Pulmonary artery endothelial cell (primary cell): ENCODE measurements at regions not wholly inside any gene's neighbourhood (a gene's known extent, or its start where the extent isn't known, plus 50 kb on each side); places are given as distances from the start of the nearest gene placed in this dataset.

Experiments used
- DNase-seq: peaks from one replicate; pipeline ENCODE4 v3.0.0-alpha.2; 2011; ENCODE audit warnings: low read depth, low spot score

DNA sequence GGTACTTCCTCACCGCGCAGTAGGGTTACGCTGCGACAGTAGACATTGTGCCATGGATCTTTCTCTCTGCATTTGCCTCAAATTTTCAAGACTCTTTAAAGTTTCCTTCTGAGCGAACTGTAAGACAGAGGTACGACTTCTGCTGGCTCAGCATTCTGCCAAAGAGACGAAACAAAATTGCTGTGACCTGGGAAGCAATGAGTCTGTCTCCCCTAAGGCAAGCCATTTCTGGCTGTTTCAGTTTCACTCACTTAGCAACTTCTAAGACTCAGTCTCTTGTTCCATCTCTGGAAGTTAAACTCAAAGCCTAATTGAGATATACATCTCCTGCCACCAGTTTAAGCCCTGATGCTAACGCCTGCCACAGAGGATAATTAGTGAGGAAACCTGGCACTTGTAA is 510.9 kb upstream of the DAB1 start:
- DNase-seq: no peak

DNA sequence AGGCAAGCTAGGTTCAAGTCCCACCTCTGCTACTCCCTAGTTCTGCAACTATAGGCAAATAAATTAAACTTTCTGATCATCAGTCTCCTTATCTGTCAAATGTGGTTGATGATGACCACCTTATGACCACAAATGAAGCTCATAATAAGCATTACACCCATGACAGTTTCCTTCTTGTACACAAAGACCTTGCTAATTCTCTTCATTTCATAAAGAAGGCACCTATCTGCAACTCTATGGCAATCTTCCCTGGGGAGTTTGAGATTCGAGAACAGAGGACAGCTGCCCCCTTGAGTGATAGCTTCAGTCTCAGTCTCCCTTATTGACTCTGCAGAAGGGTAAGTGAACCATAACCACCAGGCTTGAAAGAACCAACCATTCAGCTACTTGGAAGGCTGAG is 503.1 kb upstream of the DAB1 start:
- no peak for DNase-seq

- DNase-seq: no peak
Measured at GRCh38 chr1:57926025-57926552, 502.2 kb upstream of the DAB1 start.

DNA sequence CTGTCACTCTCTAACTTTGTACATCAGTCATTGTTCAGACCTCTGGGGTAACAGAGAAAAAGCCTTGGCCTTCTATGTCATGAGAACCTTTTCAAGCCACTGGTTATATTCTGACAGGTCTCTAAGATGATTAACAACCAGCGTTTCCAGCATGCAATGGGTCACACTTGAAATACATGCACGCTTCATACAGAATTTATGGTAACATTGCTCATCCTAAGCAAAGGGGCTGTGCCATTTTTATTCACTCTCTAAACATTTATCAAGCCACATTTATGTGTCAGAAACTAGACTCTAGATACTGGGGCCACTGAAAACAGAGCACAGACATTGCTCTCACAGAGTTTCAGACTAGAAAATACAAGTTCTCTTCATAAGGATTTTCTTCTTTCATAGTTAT is 501.4 kb upstream of the DAB1 start:
- DNase-seq: no peak

- DNase-seq: no peak
Measured at GRCh38 chr1:57922130-57922529, 498.3 kb upstream of the DAB1 start.

DNA sequence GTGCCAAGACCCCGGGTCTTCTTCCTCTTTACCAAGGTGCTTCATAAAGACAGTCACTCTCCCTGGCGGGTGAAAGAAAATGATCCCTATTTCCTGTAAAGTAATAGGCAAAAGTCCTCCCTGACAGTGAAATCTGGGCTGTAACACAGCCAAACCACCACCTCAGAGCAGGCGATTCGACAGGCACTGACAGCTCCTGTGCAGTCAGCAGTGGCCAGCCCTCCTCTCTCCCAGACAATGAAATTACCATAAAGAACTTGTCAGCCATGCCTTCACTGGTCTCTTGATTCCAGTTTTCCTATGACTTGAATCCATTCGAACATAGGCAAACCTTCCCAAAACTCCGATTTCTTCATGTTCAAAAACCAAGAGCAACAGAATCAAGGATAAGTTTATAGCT is 492.2 kb upstream of the DAB1 start:
- no peak for DNase-seq

DNA sequence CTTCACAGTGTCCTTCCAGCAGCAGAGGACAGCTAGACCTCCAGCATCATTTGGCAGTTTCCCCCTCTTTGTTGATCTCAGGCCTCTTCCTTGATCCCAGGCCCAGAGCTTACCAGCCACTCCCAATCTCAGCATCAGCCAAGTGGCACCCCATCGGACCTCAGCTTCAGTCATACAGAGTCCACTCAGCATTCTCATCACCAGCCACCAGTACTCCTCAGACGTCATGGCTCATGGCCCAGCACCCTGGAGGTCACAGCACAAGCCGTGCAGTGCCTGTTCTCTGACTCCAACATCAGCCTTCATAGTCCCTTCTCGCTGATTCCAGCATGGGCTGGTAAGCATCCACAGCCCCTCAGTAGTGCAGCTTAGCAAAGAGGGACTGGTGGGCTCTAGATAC is 487.6 kb upstream of the DAB1 start:
- DNase-seq: no peak

DNA sequence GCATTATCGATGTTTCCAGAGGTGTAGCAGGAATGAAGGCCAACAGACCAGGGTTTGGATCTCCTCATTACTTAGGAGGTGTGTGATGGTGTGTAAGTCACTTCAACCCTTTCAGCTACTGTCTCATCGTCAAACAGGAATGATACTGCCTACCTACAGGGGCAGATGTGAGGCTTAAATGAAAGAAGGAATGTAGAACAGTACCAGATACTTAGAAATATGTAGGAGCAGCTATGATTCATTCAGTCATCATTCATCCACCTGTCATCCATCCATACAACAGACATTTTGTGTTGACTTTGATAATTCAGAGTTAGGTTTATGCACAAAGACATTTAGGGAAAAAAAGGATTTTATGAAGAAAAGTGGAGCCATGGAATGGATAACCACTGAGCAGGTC is 486.9 kb upstream of the DAB1 start:
- no peak for DNase-seq

GRCh38 chr1:57910305-57910704 is 486.4 kb upstream of the DAB1 start:
- no peak for DNase-seq

- DNase-seq: no peak
Measured at GRCh38 chr1:57908147-57908890, 484.5 kb upstream of the DAB1 start.

DNA sequence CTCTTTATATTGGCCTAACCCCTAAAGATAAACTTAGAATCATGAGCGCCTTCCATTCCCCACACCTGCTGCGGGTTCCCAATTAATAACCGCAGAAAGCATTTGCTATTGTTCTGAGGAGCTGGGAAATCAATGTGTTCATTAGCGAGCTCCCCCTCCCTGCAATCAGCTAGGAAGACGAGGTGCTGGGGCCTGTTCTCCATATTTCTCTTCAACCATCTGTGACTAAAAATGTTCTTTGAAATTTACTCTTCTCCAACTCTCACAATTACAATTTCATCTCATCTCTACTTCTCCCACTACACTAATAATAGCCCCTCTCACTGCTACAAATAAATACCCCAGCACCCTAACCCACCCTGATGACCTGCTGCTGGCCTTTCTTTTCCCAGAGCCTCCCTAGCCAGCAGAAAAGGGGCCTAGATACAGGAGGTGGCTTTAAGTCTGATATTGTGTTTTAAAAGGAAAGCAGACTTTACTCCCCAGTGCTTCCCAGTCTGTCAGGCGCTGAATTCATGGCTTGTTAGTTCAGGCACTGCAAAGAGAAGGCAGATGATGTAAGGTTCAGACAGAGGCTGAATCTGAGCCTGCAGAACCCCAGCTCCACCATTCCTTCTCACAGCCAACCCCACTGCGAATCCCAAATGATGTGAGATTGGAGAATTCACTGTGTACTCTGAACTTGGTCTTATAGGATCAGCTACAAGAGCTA is 477.5 kb upstream of the DAB1 start:
- DNase-seq: no peak

- no peak for DNase-seq
Measured at GRCh38 chr1:57898531-57898930, 474.7 kb upstream of the DAB1 start.

DNA sequence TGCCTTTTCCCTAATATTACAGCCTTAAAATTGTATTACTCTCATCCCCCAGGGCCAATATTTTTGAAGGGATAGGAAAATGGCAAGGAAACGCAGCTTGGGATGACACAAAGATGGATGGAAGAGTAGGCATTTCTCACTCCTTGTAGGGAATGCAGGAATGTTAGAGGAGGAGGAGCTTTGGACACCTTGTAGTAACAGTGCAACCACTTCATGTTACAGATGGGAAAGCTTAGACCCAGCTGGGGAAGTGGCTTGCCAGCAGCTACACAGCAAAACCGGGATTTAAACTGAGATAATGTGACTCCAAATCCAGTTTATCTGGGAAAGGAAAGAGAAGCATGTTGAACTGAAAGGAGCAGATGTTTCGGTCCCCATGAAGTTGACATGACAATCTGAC is 473.7 kb upstream of the DAB1 start:
- no peak for DNase-seq

GRCh38 chr1:57894315-57894714 is 470.5 kb upstream of the DAB1 start:
- DNase-seq: no peak

- DNase-seq: no peak
Measured at GRCh38 chr1:57889676-57890320, 465.9 kb upstream of the DAB1 start.

DNA sequence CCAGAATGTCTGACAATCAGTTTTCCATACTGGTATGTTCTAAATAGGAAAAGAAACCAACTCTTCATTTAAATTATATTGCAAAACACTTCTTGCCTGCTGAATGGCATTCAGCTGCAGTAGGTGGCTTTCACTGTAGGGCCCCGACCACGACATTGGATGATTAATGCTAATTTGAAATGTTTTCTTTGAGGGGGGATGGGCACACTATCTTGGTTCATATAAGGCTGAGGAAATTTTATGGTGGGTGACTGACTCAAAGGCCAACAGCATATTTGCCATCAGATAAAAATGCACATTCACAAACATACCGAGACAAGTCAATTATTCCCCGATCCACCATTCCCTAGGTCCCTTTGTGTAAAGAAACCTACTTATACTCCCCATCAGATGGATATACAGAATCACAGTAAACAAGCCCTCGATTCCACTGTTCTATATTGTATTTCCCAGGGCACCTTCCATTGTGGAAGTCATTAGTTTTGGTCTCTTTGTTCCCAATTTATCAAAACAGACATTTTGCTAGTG is 464.2 kb upstream of the DAB1 start:
- no peak for DNase-seq

GRCh38 chr1:57886376-57886775 is 462.5 kb upstream of the DAB1 start:
- no peak for DNase-seq

GRCh38 chr1:57883642-57883995 is 459.8 kb upstream of the DAB1 start:
- no peak for DNase-seq

- DNase-seq: no peak
Measured at GRCh38 chr1:57882934-57883641, 459.2 kb upstream of the DAB1 start.

DNA sequence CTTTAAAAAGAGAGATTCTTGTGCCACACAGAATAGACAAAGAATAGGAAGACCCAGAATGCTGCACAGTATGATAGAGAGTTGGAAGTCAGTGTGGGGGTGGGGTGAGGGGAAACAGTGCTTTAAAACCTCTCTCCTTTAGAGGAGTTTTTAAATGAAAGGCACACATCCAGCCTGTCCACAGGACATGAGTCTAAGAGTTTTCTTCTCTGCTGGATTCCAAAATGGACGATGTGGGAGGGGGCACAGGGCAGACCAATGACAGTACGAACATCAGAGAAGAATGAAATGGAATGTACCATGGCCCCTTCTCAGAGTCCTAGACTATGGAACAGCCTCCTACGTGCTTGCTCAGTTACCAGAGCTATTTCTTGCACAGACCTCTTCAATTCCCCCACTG is 458.2 kb upstream of the DAB1 start:
- DNase-seq: no peak

- no peak for DNase-seq
Measured at GRCh38 chr1:57881639-57882038, 457.8 kb upstream of the DAB1 start.

- DNase-seq: no peak
Measured at GRCh38 chr1:57879700-57880099, 455.8 kb upstream of the DAB1 start.
